TTC549 (cell line): ENCODE measurements at regions not wholly inside any gene's neighbourhood (a gene's known extent, or its start where the extent isn't known, plus 50 kb on each side); places are given as distances from the start of the nearest gene placed in this dataset.
"Not testable (repeated sequence)": the region's sequence is repeated elsewhere in the genome, so short reads cannot be mapped to it uniquely, and the experiment has no call there.

ENCODE experiments used
- FAIRE-seq: peaks from 2 replicates; lab custom pipeline; 2012; peaks lifted over from hg19 to GRCh38; lab: Jason Lieb, UNC

DNA sequence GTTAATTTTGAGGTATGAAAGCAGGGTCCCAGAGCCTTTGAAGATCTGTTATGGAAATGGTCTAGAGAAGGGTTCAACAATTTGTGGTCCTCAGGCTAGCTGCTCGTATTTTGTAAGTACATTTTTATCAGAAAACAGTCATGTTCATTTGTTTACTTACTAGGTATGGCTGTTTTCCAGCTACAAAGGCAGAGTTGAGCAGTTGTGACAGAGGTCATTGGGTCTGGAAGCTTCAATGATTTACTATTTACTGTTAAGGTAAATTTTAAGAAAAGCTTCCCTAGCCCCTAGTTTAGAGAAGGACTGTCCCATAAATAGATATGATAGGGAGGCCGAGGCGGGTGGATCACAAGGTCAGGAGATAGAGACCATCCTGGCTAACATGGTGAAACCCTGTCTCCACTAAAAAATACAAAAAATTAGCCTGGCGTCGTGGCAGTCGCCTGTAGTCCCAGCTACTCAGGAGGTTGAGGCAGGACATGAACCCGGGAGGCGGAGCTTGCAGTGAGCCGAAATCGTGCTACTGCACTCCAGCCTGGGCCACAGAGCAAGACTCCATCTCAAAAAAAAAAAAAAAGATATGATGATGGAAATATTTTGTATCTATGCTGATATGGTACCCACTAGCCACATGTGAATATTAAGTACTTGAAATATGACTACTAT is 538.4 kb upstream of the CITED2 start:
- FAIRE-seq = no peak

DNA sequence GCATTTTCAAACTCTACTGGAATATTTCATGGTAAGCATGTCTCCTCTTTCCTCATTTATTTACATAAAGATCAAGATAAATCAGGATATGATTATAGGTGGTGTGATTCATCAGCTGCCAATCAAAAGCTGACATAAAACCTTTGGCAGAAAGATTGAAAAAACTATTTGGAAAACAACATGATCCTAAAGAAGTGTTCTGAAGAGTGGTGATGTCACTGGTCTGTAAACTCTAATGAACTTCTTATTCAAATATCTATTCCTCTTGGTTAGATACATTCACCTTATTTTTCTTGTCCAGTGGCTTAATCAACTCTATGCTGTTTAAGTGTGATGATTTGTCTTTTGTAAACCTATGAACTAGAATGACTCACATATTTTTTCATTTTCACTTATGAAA is 535.5 kb upstream of the CITED2 start:
- no peak for FAIRE-seq

DNA sequence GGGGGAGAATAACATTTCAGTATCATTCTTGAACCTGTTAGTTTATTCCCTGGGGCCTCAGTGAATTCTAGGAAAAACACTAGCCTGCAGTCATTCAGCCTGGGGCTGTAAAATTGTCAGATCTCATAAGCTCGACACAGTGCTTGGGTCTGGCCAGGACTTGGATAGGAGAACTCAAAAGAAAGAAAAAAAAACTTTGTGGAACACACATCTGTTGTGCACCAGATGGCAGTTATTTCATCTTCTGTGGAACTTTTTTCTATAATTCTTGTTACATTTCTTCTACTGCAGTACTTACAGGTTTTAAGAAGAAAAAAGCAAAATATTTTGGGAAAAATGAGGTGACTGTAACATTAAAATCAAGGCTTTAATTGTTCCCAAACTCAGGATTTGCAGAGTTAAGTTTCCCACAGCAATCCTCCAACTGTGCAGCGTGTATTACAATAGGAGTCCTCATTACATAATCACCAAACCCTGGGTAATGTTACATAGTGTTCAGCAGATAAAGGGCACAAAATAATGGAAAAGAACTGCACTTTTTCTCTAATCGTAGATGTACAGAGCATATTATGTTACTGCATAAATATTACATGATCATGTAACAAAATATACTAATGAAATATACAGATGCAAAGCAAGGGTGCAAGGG is 531.1 kb upstream of the CITED2 start:
- FAIRE-seq = no peak

DNA sequence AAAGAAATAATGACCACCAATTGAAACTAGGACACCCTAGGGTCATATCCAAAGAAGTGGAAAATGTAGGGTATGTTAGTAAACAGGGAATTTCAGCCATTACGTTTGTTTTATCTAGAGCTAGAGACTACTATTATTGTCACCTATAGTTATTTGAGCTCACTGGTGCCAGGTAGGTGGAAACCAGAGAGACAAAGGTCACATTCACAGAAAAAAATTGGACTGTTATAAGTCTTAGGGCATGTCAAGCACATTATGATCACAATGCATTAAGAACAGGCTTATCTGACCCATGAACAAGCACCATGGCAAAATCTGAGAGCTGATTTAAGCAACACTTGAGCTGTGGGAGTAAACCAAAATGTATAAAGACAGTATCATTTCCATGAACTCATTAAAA is 530.1 kb upstream of the CITED2 start:
- FAIRE-seq = no peak

DNA sequence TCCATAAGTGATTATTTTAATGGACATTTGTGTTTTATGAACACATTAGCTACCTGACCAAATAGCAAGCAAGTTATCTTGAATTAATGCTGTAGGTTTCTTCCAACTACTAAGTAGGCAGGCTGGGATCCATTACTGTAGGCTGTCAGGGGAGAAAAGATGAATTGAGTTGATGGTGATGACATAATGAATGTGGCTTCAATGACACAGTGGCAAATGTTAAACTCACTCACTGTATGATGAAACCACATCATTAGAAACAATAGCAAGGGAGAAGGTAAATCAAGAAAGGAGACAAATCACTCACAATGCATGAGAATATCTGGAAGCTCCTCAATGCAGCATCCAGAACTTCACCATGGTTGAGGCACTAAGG is 529.7 kb upstream of the CITED2 start:
- FAIRE-seq = no peak

DNA sequence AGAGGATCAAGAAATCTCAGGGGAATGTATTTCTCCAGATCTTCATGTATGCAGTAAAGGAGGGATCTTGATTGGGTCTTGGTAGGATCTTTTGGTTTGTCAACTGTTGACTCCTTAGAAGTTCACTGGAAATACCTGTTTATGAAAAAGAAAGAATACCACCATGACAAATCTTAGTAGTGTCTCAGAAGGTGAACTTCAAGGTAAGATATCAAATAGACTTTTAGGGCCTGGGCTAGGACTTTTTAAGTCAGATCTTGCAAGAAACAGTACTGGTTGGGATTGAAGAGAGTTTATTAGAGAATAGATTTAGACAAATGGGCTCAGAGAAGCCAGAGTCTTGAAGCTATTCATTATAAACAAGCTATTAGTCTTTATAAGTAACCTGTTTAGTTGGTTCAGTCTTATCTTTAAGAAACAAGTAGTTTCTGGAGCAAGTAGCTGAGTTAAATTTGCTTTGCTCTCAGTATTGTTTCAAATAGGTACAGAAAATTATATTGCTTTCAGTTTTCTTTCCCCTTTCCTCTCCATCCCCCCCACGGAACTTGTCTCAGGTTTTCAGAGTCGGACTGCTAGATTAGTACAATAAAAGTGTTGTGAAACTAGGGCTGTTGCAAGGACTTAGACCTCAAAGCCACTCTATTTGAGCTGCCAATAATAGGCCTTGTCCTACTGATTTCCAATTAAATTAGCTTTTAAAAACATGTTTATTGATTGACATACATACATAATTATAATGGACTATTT is 529.1 kb upstream of the CITED2 start:
- FAIRE-seq = no peak

DNA sequence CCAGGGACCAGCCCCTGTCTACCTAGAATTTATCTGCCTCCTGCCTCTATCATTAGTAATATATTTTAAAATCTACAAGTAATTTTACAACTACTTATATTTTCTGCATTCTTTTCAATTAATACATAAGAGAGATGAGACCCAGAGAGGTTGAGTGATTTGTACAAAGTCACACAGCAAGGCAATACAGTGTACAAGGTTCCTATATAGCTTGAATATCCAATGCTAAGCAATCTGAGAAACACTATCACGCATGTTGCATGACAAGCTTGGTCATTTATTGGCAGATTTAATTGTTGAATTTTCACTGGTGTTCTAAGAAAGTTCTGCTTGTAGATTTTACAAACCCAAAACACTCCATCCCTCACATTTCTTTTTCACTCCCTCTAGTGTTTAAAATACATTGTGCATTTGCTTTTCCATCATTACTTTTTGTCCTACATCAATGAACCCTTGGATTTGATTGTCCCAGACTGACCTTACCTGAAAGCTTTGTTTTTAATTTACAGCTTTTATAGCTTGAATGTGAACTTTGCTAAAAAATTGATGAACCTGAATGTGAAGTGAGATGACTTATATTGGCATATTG is 520.9 kb upstream of the CITED2 start:
- FAIRE-seq = no peak

DNA sequence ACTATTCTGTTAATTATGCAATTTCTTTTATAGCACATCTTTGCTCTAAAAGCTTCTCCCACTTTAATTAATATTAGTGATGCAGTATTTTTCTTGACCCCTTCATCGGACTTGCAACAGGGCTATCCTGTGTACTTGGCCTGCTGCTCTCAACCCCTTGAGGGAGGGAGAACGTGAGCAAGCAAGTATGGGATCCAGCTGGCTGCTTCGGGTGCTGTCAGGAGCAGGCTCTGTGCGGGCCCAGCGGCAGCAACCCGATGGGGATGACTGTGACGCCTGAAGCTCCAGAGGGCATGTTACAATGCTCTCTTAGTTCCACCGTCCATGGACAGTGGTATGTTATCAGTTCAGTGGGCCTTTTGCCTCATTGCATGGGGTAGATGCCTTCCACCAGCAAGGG is 519.8 kb upstream of the CITED2 start:
- FAIRE-seq = no peak

DNA sequence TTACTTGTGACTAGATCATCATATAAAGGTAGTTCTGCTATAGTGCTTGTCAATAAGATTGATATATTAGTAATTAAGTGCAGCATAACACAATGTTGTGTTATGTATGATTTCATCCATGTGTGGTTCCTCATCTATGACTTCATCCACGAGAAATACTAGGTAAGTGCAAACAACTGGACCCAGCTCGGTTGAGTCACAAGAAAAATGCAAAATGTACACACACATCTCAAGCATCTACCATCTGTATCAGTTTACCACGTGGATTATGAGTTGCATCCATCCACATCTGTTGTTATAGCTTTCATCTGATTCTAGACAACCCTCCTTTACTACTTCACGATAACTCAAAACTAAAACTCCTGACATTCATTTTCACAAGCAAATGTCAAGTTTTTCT is 517.0 kb upstream of the CITED2 start:
- no peak for FAIRE-seq

DNA sequence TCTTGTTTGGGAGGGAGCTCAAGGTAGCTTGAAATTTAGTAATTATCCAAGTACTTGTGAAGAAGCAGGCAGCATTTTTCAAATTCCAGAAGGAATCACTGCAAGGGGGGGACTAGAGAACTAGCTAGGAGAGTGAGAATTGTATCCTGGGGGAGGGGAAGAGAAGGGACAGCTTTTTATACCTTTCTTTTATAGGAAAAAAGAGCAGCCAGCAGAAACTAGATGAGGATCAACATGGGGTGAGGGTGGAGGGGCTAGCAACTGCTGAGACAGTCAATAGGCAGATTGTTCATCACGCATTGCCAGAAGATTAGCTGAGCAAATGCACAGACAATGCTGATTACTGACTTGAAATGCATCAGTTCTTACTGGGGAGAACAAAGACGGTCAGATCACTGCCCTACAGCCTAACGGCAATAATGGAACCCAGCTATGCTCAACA is 514.3 kb upstream of the CITED2 start:
- no peak for FAIRE-seq

DNA sequence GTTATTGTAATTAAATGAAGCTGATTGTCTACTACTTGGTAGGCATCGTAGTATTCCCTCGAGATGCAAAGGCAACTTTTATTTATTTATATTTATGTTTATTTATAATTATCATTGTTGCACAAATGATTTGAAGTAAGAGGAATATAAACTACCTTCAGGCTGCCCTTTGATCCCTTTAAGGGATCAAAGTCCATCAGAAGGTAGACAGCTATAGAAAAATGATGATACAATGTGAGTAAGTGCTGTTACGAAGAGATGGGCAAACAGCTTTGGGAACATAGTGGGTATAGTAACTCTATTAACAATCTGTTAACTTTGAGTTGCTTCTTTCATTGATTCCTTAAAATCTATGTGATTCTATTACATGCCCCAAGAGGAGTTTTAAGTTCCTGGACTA is 512.8 kb upstream of the CITED2 start:
- no peak for FAIRE-seq

DNA sequence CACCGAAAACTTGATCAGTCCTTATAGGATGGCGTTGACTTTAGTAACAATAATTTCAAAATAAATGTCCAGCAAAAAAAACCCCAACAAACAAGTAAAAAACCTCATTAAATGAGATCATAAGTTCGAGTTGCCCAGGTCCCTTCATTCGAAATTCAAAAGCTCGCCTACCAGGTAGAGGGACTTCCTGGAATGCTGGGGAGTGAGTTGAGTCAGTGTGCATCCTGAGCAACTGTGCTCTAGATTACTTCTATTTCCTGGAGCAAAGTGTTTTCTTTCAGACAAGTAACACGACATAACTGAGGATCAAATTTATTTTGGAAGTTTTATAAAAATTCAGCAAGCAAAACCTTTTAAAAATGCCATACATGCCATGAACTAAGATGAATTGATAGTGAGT is 511.9 kb upstream of the CITED2 start:
- no peak for FAIRE-seq

DNA sequence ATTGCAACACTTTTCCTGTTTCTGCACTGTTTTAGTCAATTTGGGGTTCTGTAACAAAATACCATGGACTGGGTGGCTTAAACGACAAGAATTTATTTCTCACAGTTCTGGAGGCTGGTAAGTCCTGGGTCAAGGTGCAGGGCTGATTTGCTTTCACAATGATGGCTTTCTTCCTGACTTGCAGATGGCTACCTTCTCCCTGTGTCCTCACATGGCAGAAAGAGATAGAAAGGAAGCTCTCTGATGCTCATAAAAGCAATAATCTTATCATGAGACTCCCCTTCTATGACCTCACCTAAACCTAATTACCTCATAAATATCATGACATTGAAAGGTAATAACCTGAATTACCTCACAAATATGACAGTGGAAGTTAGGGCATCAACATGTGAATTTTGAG is 511.5 kb upstream of the CITED2 start:
- no peak for FAIRE-seq

DNA sequence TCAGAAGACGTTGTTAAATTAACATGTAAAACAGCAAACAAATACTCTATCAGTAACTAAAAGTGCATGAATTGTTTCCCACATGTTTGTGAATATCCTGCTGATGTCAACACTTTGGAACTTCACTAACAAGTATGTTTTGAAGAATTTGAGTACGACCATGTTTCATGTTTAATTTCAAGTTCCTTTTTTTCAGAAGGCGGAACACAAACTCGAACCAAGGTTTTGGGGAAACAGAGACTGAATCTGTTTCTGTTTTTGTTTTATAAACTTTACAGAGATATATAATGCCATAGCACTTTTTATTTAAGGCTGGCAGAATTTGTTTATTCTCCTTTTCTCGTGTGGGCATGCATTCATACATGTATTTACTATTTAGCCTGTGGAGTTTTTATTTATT is 509.3 kb upstream of the CITED2 start:
- FAIRE-seq = peak; percentile 32

DNA sequence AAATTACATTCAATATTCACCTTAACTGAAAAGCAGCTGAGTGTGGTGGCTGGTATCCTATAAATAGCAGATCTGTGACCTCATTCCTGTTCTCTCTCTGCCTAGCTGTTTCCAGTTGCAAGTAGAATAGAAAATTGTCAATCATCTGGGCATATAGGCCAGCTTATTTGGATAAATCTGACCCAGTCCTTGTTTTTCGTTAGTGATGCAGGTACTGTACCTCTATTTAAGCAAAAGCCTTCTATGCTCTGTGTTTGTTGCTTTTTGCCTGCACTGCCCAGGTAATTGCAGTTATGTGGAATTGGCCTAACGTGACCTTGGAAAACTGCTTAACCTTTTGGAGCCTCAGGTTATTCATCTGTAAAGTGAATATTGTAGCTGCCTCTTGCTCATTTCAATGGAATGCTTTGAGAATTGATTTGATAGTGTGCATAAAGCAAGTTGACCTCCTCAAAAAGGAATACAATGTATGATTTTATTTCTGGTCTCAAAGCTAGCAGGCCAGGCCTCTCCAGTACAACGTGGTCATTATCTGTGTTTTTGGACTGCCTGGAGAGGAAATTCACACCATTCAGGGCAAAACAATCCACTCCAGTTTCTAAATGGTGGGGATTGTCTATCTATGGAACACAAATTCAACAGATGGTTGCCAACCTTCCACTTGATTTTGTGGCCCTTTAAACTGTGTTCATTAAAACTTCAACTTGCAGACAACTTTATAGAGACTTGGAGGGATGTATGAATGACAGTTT is 508.7 kb upstream of the CITED2 start:
- FAIRE-seq = no peak

DNA sequence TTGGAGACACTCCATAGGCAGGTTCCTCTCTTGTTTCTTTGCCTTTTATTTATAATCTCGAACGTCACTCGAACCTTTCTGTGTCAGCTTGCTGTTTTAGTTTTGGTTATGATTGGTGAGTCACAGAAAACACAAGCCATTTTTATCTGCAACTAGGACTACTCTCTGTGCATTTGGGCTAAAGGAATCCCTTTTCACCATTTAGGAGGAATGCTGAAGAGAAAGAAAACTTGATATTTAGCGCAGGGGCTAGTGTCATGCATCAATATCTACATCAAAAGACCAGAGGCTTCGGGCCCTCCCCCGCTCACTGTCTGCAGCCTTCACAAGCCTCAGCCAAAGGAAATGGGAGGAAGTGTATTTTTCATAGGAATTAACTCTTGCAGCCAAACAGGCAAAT is 507.8 kb upstream of the CITED2 start:
- FAIRE-seq = no peak

DNA sequence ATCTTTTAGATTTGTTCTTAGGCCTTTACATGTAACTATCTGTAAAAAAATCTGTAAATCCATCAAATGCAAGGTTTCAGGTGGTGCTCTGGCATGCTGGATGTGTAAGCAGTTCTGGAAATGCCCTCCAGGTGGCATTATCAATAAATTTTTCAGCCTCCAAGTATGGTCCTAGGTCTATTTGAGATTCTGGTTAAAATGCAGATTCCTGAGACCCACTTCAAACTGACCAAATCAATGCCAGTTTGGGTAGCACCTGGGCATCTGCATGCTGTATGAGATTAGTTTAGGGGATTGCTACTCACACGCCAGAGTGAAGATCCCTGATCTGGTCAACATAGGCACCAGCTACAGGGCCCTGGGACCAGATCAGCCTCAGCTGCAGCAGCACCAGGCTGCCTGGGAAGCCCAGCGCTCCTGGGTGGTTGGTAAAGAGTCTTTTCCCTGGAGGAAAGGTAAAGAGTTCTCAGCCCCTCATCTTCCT is 507.3 kb upstream of the CITED2 start:
- no peak for FAIRE-seq

DNA sequence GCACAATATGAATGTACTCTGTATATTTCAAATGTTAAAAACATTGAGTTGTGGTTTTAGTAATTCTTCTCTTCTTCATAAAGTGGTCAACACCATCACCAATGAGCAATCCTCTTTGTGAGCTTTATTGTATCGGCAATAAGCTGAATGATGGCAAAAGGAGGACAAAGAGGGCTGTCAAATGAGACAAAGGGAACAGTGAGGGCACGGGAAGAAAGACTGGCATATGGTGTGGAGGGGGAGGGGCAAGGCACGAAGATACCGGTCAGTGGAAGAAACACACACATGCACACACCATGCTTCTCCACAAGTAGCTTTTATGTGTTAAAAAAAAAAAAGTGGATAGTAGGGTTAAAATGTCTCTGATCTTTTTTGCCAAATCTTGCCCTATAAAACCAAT is 506.8 kb upstream of the CITED2 start:
- peak; percentile 22 for FAIRE-seq

DNA sequence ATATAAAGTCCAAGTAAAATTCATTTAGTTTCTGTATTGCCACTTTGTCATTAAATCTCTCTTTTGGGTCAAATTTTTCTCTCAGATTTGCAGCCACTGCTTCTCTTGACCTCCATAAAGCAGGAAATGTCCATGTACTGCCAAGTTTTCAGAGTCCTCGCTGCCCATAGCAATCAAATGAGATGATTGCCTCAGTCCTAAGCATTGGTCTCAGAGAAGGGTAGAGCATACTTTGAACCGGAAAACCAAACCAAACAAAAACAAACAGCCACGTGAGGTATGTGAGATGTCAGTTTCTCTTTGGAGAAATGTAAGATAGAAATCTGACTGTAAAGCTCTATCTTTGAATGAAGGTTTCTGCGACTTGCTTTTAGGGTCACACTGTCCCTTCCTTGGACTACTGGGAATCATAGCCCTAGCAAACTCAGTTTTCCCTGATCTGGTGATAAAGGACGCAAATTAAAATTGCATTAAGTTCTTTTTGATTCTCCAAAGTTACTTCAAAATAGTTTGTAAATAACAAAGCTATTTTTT is 505.4 kb upstream of the CITED2 start:
- no peak for FAIRE-seq

DNA sequence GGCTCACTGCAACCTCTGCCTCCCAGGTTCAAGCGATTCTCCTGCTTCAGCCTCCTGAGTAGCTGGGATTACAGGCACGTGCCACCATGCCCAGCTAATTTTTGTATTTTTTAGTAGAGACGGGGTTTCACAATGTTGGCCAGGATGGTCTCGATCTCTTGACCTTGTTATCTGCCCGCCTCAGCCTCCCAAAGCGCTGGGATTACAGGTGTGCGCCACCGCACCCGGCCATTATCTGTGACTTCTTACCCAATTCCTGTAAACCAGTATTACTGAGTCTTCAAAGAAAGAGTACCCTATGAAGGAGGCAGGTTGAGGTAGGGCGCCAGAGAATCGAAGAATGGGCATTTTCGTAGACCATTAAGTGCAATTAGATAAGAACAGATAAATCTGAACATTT is 504.8 kb upstream of the CITED2 start:
- FAIRE-seq = not testable (repeated sequence)

DNA sequence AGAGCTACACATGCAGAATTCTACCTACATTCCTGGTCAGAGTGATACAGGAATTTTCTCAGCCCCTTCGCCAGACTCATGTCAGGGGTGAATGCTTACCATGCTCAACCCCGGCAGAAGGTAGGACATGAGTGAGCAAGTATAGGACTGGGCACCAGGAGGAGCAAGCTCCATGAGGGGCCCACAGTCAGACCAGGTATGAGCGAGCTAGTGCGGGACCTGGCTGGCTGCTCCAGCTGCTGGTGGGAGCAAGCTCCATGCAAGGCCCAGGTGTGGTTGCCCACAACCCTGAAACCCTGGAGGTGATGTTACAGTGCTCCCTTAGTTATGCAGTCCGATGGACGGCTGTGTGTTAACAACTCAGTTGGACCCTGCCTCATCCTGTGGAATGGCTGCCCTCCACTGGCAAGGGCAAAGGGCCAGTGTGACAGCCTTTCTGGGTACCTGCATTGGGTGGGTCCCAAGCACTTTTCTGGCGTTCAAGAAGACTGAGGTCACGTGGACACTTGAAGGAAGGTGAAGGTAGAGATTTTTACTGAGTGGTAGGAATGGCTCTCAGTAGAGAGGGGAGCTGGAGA is 503.5 kb upstream of the CITED2 start:
- no peak for FAIRE-seq

DNA sequence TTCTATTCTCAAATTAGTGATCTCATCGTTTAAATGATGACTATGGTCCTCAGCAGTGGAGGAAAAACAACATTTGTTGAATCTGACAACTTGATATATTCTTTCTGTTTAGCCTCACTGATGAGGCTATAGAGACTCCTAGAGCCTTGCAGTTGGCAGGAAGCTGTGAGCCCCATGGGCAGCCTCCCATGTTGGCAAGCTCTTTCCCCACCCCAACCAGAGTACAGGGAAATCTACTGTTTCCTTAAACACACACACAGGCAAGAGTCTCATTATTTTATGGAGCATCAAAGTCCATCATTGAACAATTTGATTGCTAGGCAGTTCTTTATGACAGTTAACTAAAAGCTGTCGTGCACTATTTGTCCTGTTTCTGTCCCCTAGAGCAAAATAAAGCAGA is 498.2 kb upstream of the CITED2 start:
- FAIRE-seq = no peak
